Suprapubic skin (tissue), 4 donors: ENCODE measurements at regions not wholly inside any gene's neighbourhood (a gene's known extent, or its start where the extent isn't known, plus 50 kb on each side); places are given as distances from the start of the nearest gene placed in this dataset.

Experiments used
- DNase-seq, 2 donors: peaks; one replicate each; pipeline ENCODE4 v3.0.0-alpha.2; 2019; ENCODE audit warnings: low spot score in 2 of 2
- H3K27ac ChIP-seq: fragments of 200-600 bp; sonication (generic); one replicate; pipeline ENCODE4 v1.5.1; 2019
- H3K27me3 ChIP-seq: fragments of 200-600 bp; sonication (generic); one replicate; pipeline ENCODE4 v1.5.1; 2019
- H3K36me3 ChIP-seq: fragments of 200-600 bp; sonication (generic); one replicate; pipeline ENCODE4 v1.5.1; 2019
- H3K4me1 ChIP-seq: fragments of 200-600 bp; sonication (generic); one replicate; pipeline ENCODE4 v1.5.1; 2019
- H3K4me3 ChIP-seq: fragments of 200-600 bp; sonication (generic); one replicate; pipeline ENCODE4 v1.5.1; 2019; ENCODE audit warnings: mild to moderate bottlenecking
- H3K9me3 ChIP-seq: fragments of 200-600 bp; sonication (generic); one replicate; pipeline ENCODE4 v1.5.1; 2019
- EP300 ChIP-seq: sonication (generic); formaldehyde crosslinking; IDR thresholded peaks from one replicate; pipeline ENCODE4 v1.6.1; 2017; ENCODE audit warnings: antibody characterized with exemption
- POLR2A ChIP-seq, 2 donors: fragments of 450-650 bp; IDR thresholded peaks; one replicate each; pipeline ENCODE4 v1.6.1; 2017; ENCODE audit warnings: antibody characterized with exemption in 2 of 2, mild to moderate bottlenecking in 2 of 2, moderate library complexity in 2 of 2
- POLR2AphosphoS5 ChIP-seq, 3 donors: sonication (generic); formaldehyde crosslinking; IDR thresholded peaks; one replicate each; pipeline ENCODE4 v1.6.1; 2017; ENCODE audit warnings: antibody characterized with exemption in 3 of 3
- WGBS: methylation state at CpG from one replicate; pipeline ENCODE4 v1.1.5; 2018; 5-methylcytosine and 5-hydroxymethylcytosine counted together
- TF ChIP-seq, protein P1 (sequence below), 2 donors: fragments of 200-600 bp in 1 of 2; fragments of 450-650 bp in 1 of 2; sonication (generic) in 1 of 2; IDR thresholded peaks; one replicate each; pipeline ENCODE4 v1.5.1; 2016 to 2019; ENCODE audit warnings: antibody characterized with exemption in 2 of 2, mild to moderate bottlenecking in 1 of 2, moderate library complexity in 1 of 2

DNA sequence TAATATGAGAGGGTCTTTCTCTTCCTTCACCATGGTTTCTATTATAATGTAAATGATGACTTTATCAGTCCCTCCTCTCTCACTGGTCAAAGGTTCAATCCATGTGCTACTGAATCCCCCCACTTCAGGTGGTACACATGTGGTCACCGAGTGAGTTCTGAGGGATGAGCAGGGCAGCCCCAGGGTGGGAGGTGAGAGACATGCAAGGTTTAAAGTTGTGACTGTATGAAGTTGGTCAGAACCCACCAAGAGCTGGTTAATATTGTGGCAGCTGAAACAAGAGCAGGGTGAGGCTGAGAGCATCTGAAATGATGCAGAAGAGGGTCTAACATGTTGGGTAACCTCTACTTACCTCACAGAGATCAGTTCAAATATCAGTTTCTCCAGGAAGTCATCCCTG, 444.7 kb upstream of the FBXO33 start:
- no peak overlapping the region for H3K4me3 ChIP-seq
- TF ChIP-seq EP300 (no peak), POLR2AphosphoS5 (IDR thresholded peaks at IDR 0.05) (no peak), POLR2A (IDR thresholded peaks at IDR 0.05) (no peak)
- TF ChIP-seq, protein P1, sequence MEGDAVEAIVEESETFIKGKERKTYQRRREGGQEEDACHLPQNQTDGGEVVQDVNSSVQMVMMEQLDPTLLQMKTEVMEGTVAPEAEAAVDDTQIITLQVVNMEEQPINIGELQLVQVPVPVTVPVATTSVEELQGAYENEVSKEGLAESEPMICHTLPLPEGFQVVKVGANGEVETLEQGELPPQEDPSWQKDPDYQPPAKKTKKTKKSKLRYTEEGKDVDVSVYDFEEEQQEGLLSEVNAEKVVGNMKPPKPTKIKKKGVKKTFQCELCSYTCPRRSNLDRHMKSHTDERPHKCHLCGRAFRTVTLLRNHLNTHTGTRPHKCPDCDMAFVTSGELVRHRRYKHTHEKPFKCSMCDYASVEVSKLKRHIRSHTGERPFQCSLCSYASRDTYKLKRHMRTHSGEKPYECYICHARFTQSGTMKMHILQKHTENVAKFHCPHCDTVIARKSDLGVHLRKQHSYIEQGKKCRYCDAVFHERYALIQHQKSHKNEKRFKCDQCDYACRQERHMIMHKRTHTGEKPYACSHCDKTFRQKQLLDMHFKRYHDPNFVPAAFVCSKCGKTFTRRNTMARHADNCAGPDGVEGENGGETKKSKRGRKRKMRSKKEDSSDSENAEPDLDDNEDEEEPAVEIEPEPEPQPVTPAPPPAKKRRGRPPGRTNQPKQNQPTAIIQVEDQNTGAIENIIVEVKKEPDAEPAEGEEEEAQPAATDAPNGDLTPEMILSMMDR (IDR thresholded peaks at IDR 0.05) = no peak
- WGBS = 90% methylated on average over 1 of the region's 1 CpG

DNA sequence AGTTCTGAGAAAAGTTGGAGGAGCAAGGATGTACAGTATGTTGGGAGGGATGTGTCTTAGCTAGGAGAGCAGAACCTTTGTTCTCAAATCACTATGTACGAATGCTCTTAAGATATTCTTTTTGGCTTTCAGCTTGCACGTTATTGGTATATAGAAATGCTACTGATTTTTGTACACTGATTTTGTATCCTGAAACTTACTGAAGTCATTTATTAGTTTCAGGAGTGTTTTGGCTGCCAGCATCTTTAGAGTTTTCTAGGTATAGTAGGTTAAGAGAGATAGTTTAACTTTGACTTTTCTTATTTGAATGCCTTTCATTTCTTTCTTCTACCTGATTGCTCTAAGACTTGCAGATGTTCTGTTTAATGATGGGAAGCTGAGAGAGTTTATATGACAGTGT, 442.8 kb upstream of the FBXO33 start:
- 89% methylated on average over 2 of the region's 2 CpGs for WGBS
- TF ChIP-seq POLR2A (IDR thresholded peaks at IDR 0.05) (no peak), POLR2AphosphoS5 (IDR thresholded peaks at IDR 0.05) (no peak), EP300 (no peak)
- TF ChIP-seq, protein P1 (IDR thresholded peaks at IDR 0.05) = no peak
- no peaks in the 10 kb centered on the region for H3K4me1 ChIP-seq
- no peaks in the 10 kb centered on the region for H3K27me3 ChIP-seq
- no peaks in the 10 kb centered on the region for H3K9me3 ChIP-seq
- H3K27ac ChIP-seq = no peak overlapping the region
- H3K36me3 ChIP-seq = no peaks in the 10 kb centered on the region
- no peak overlapping the region for H3K4me3 ChIP-seq
- DNase-seq = no peak

More for the DNA sequence above, 444.7 kb upstream of the FBXO33 start:
- no peak for DNase-seq
- no peaks in the 10 kb centered on the region for H3K9me3 ChIP-seq
- H3K4me1 ChIP-seq = no peaks in the 10 kb centered on the region
- no peak overlapping the region for H3K27ac ChIP-seq
- no peaks in the 10 kb centered on the region for H3K36me3 ChIP-seq
- no peaks in the 10 kb centered on the region for H3K27me3 ChIP-seq

DNA sequence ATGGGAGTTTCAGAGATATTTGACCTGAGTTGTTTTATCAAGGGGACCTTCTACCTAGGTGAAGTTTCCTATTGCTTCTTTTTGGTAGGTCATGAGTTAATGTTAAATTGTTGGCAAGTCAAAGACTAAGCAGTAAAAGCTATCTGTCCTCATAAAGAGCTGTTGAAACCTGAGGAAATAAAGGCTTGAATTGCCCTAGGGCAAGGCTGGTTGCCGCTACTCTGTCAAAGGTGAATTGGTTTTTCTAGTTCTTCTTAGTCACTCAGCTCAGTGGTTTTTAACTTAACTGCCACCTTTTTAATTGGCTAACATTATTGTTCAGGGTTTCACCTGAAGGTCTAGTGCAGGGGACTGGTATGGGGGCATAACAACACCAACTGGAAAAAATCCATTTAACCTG, 441.6 kb upstream of the FBXO33 start:
- Histone ChIP-seq H3K27me3 (no peaks in the 10 kb centered on the region), H3K27ac (no peak overlapping the region), H3K9me3 (no peaks in the 10 kb centered on the region), H3K36me3 (no peaks in the 10 kb centered on the region), H3K4me1 (no peaks in the 10 kb centered on the region), H3K4me3 (no peak overlapping the region)
- no peak for DNase-seq
- 34% methylated on average over 1 of the region's 1 CpG for WGBS
- TF ChIP-seq POLR2A (IDR thresholded peaks at IDR 0.05) (no peak), POLR2AphosphoS5 (IDR thresholded peaks at IDR 0.05) (no peak), EP300 (no peak)
- TF ChIP-seq, protein P1 (IDR thresholded peaks at IDR 0.05) = no peak

DNA sequence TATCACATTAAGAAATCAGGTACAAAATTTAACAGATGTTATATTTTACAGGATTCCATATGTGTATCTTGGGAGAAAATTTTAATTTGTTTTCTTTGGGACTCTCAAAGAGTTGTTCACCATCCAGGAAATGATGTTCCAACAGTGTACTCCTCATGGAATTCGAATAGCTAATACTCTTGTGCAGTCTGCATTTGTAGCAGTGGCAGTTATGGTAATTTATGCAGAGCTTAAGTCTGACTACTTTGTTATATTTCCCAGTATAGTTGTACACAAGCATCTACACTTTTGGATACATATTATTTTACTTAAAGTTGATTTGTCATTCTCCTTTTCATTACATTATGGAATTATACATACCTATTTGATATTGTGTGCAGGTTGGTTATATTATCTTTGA, 436.7 kb upstream of the FBXO33 start:
- no peak for DNase-seq
- no peaks in the 10 kb centered on the region for H3K9me3 ChIP-seq
- no peak for TF ChIP-seq POLR2AphosphoS5 (IDR thresholded peaks at IDR 0.05)
- no peak for TF ChIP-seq EP300
- TF ChIP-seq, protein P1 (IDR thresholded peaks at IDR 0.05) = no peak
- no peak for TF ChIP-seq POLR2A (IDR thresholded peaks at IDR 0.05)
- no peaks in the 10 kb centered on the region for H3K4me1 ChIP-seq
- no peak overlapping the region for H3K27ac ChIP-seq
- no peaks in the 10 kb centered on the region for H3K36me3 ChIP-seq
- H3K27me3 ChIP-seq = no peaks in the 10 kb centered on the region
- H3K4me3 ChIP-seq = no peak overlapping the region
- 56% methylated on average over 1 of the region's 1 CpG for WGBS

DNA sequence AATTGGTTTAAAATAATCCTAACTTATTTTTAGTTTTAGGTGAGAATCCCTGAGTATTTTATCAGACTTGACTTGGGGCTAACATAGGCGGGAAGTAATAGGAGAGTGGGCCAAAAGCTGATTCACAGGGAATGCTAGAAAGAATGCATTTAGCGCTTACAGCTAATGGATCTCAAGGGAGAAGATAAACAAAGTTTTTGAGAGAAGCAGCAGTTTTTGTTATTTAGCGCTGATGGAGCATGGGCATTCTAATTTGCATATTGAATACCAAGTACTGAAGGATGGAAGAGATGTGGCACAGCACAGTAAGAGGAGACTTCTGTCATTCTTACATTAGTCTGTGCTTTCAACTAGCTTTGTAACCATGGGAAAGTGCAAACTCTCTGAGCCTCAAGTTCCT, 436.0 kb upstream of the FBXO33 start:
- Histone ChIP-seq H3K27ac (no peak overlapping the region), H3K27me3 (no peaks in the 10 kb centered on the region), H3K4me1 (no peaks in the 10 kb centered on the region), H3K4me3 (no peak overlapping the region), H3K36me3 (no peaks in the 10 kb centered on the region), H3K9me3 (no peaks in the 10 kb centered on the region)
- TF ChIP-seq, protein P1 (IDR thresholded peaks at IDR 0.05) = no peak
- no peak for TF ChIP-seq POLR2AphosphoS5 (IDR thresholded peaks at IDR 0.05)
- no peak for TF ChIP-seq POLR2A (IDR thresholded peaks at IDR 0.05)
- no peak for TF ChIP-seq EP300
- DNase-seq = no peak
- 62% methylated on average over 3 of the region's 3 CpGs for WGBS
